Astrocyte of the cerebellum (primary cell): ENCODE measurements at regions not wholly inside any gene's neighbourhood (a gene's known extent, or its start where the extent isn't known, plus 50 kb on each side); places are given as distances from the start of the nearest gene placed in this dataset.

ENCODE experiments used
- DNase-seq: peaks from one replicate; pipeline ENCODE4 v3.0.0-alpha.2; 2011; ENCODE audit warnings: low read depth
- H3K4me3 ChIP-seq: 2 replicates; pipeline ENCODE4 v1.5.1; 2011; ENCODE audit warnings: mild to moderate bottlenecking, low read depth, low read length, moderate library complexity
- in situ Hi-C: cut with HindIII; loops from 2 replicates; pipeline ENCODE4 v1.10.0; 2017; ENCODE audit warnings: low sequenced_read_pairs
- TF ChIP-seq, protein P1 (sequence below): IDR thresholded peaks from 2 replicates; pipeline ENCODE4 v1.5.1; 2012; ENCODE audit warnings: low read length, low read depth, moderate library complexity, mild to moderate bottlenecking; ENCODE audit errors: missing control alignments

- TF ChIP-seq, protein P1, sequence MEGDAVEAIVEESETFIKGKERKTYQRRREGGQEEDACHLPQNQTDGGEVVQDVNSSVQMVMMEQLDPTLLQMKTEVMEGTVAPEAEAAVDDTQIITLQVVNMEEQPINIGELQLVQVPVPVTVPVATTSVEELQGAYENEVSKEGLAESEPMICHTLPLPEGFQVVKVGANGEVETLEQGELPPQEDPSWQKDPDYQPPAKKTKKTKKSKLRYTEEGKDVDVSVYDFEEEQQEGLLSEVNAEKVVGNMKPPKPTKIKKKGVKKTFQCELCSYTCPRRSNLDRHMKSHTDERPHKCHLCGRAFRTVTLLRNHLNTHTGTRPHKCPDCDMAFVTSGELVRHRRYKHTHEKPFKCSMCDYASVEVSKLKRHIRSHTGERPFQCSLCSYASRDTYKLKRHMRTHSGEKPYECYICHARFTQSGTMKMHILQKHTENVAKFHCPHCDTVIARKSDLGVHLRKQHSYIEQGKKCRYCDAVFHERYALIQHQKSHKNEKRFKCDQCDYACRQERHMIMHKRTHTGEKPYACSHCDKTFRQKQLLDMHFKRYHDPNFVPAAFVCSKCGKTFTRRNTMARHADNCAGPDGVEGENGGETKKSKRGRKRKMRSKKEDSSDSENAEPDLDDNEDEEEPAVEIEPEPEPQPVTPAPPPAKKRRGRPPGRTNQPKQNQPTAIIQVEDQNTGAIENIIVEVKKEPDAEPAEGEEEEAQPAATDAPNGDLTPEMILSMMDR = no peak
- no peak for DNase-seq
- in situ Hi-C loops = no loop called here
- H3K4me3 ChIP-seq = no peak overlapping the region
These were observed 135.0 kb downstream of the URI1 start for GRCh38 chr19:30076751-30077670.

DNA sequence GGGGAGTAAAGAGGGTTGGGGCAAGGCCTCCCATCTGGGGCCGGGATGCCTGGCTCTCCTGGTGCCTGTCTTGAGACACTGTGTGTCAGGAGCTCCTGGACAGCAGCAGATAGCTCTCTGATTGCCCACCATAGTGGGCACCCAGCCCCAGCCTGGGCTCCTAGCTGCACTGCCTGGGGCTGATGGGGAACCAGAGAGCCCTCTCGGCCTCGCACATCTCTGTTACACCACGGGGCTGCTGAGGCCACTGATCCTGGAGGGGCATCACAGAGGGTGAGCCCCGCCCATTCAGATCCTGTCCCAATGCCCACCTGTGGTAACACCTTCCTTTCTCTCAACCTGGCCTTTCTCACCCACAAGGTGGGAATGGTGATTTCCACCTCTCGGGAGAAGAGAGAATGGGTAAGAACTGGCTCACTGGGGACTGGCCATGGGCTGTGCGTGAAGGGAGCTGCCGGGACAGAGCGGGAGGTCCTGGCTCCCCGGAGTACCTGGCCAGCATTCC is 135.9 kb downstream of the URI1 start:
- in situ Hi-C loops = no loop called here
- H3K4me3 ChIP-seq = no peak overlapping the region
- TF ChIP-seq, protein P1 = no peak
- no peak for DNase-seq

GRCh38 chr19:30078381-30078910 is 136.4 kb downstream of the URI1 start:
- in situ Hi-C loops = no loop called here
- no peak for DNase-seq
- H3K4me3 ChIP-seq = no peak overlapping the region
- TF ChIP-seq, protein P1 = no peak

- TF ChIP-seq, protein P1 = no peak
- DNase-seq = no peak
- in situ Hi-C loops = no loop called here
- H3K4me3 ChIP-seq = no peak overlapping the region
These were observed 137.2 kb downstream of the URI1 start for GRCh38 chr19:30079200-30079599.

DNA sequence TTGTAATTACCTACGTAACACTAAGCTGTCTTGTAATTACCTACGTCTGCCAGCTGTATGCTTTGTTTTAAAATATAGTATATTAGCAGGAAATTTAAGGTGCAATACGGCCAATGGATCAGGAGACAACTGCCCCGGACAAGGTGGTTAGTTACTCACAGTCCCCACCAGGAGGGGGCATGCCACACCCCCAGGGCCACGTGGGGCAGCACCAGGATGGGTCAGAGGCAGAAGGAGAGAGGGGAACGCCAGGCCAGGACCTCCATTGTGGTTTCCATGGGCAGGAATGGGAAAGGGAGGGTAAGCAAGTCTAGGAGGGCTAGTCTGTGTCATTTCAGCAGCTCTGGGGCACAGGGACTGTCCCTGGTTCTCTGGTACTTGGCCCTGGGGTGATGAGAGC is 140.1 kb downstream of the URI1 start:
- in situ Hi-C loops = no loop called here
- no peak overlapping the region for H3K4me3 ChIP-seq
- TF ChIP-seq, protein P1 = no peak
- DNase-seq = no peak

DNA sequence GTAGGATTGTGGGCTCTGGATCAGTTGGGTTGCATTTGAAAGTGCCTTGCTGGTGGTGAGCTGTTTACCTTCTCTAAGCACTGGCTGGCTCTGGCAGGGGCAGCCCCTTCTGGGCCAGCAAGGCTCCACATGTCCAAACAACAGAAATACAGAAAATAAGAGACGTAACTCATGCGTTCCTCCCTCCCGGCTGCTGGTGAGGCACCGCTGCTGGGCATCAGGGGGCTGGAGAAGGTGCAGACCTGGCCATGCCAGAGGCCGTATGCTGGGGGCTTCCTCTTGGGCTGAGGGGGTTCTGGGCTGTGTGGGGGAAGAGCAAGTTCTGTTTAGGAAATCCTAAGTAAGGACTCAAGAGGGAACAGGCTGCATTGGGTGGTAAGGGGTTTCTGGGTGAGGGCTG is 140.6 kb downstream of the URI1 start:
- in situ Hi-C loops = no loop called here

More for the DNA sequence above, 140.6 kb downstream of the URI1 start:
- TF ChIP-seq, protein P1 = no peak
- DNase-seq = no peak
- H3K4me3 ChIP-seq = no peak overlapping the region
